Activated CD8-positive, alpha-beta T cell treated with anti-CD3 and anti-CD28 coated beads, Interleukin-2, amount 10 ng/mL, durations not matched to agents 7 days and 5 days (primary cell): ENCODE measurements at regions not wholly inside any gene's neighbourhood (a gene's known extent, or its start where the extent isn't known, plus 50 kb on each side); places are given as distances from the start of the nearest gene placed in this dataset.

Experiments used
- ATAC-seq: fragments of 150-1000 bp; cut with Tn5 transposase; one replicate; pipeline ENCODE4 v1.10.0; 2021; ENCODE audit warnings: moderate library complexity
- CTCF ChIA-PET: fragments of 350-600 bp; sonication (Branson Sonifier 250); formaldehyde crosslinking; loops from one replicate; lab custom pipeline; 2021; ENCODE audit warnings: antibody characterized with exemption; lab: Charles Lee
- POLR2A ChIA-PET: fragments of 350-600 bp; sonication (Branson Sonifier 250); formaldehyde crosslinking; loops from one replicate; lab custom pipeline; 2021; ENCODE audit warnings: antibody characterized with exemption; lab: Charles Lee
- DNase-seq: peaks from one replicate; pipeline ENCODE4 v3.0.0-alpha.2; 2020
- H3K27ac Mint-ChIP-seq: one replicate; pipeline ENCODE4 v1.8.0; 2021; ENCODE audit warnings: mild to moderate bottlenecking, mixed read lengths
- H3K27me3 Mint-ChIP-seq: one replicate; pipeline ENCODE4 v1.8.0; 2021; ENCODE audit warnings: low read depth, mixed read lengths
- H3K36me3 Mint-ChIP-seq: one replicate; pipeline ENCODE4 v1.8.0; 2021; ENCODE audit warnings: low read depth, mixed read lengths
- H3K4me1 Mint-ChIP-seq: one replicate; pipeline ENCODE4 v1.8.0; 2021; ENCODE audit warnings: low read depth, mixed read lengths
- H3K4me3 Mint-ChIP-seq: one replicate; pipeline ENCODE4 v1.8.0; 2021; ENCODE audit warnings: mild to moderate bottlenecking, mixed read lengths
- H3K9me3 Mint-ChIP-seq: one replicate; pipeline ENCODE4 v1.8.0; 2022; ENCODE audit warnings: mixed read lengths; ENCODE audit not compliant: insufficient read depth

GRCh38 chr5:121019734-121020133 is 555.6 kb downstream of the PRR16 start:
- no peaks in the 10 kb centered on the region for H3K9me3 Mint-ChIP-seq
- no peaks in the 10 kb centered on the region for H3K27me3 Mint-ChIP-seq
- no peak overlapping the region for H3K27ac Mint-ChIP-seq
- ATAC-seq, result no peak
- H3K36me3 Mint-ChIP-seq, result no peaks in the 10 kb centered on the region
- ChIA-PET POLR2A (no interaction called here), CTCF (no interaction called here)
- no peak overlapping the region for H3K4me3 Mint-ChIP-seq
- no peaks in the 10 kb centered on the region for H3K4me1 Mint-ChIP-seq
- no peak for DNase-seq

- no peak overlapping the region for H3K27ac Mint-ChIP-seq
- no peaks in the 10 kb centered on the region for H3K36me3 Mint-ChIP-seq
- ChIA-PET POLR2A (no interaction called here), CTCF (no interaction called here)
- H3K4me1 Mint-ChIP-seq, result no peaks in the 10 kb centered on the region
- DNase-seq (no peak), ATAC-seq (no peak)
- H3K4me3 Mint-ChIP-seq, result no peak overlapping the region
- no peaks in the 10 kb centered on the region for H3K9me3 Mint-ChIP-seq
- no peaks in the 10 kb centered on the region for H3K27me3 Mint-ChIP-seq
Measured at GRCh38 chr5:121021681-121022080, 557.6 kb downstream of the PRR16 start.

- CTCF ChIA-PET, result no interaction called here
- Mint-ChIP-seq H3K4me1 (no peaks in the 10 kb centered on the region), H3K27me3 (no peaks in the 10 kb centered on the region), H3K27ac (no peak overlapping the region), H3K4me3 (no peak overlapping the region), H3K9me3 (no peaks in the 10 kb centered on the region), H3K36me3 (no peaks in the 10 kb centered on the region)
- ATAC-seq (no peak), DNase-seq (no peak)
- POLR2A ChIA-PET, result no interaction called here
Measured at GRCh38 chr5:121024416-121025311, 560.6 kb downstream of the PRR16 start.

- ATAC-seq (no peak), DNase-seq (no peak)
- ChIA-PET CTCF (no interaction called here), POLR2A (no interaction called here)
- Mint-ChIP-seq H3K4me3 (no peak overlapping the region), H3K36me3 (no peaks in the 10 kb centered on the region), H3K4me1 (no peaks in the 10 kb centered on the region), H3K27me3 (no peaks in the 10 kb centered on the region), H3K9me3 (no peaks in the 10 kb centered on the region), H3K27ac (no peak overlapping the region)
Measured at GRCh38 chr5:121025671-121026070, 561.6 kb downstream of the PRR16 start.

GRCh38 chr5:121027636-121028035 is 563.5 kb downstream of the PRR16 start:
- DNase-seq (no peak), ATAC-seq (no peak)
- H3K4me3 Mint-ChIP-seq, result no peak overlapping the region
- no peaks in the 10 kb centered on the region for H3K36me3 Mint-ChIP-seq
- H3K4me1 Mint-ChIP-seq, result no peaks in the 10 kb centered on the region
- no peaks in the 10 kb centered on the region for H3K27me3 Mint-ChIP-seq
- H3K27ac Mint-ChIP-seq, result no peak overlapping the region
- CTCF ChIA-PET, result no interaction called here
- no peaks in the 10 kb centered on the region for H3K9me3 Mint-ChIP-seq
- POLR2A ChIA-PET, result no interaction called here

- H3K4me3 Mint-ChIP-seq, result no peak overlapping the region
- DNase-seq, result no peak
- no peaks in the 10 kb centered on the region for H3K4me1 Mint-ChIP-seq
- no peaks in the 10 kb centered on the region for H3K9me3 Mint-ChIP-seq
- ATAC-seq, result no peak
- H3K27me3 Mint-ChIP-seq, result no peaks in the 10 kb centered on the region
- POLR2A ChIA-PET, result no interaction called here
- no peak overlapping the region for H3K27ac Mint-ChIP-seq
- CTCF ChIA-PET, result no interaction called here
- H3K36me3 Mint-ChIP-seq, result no peaks in the 10 kb centered on the region
Measured at GRCh38 chr5:121029536-121030245, 565.6 kb downstream of the PRR16 start.

- Mint-ChIP-seq H3K4me1 (no peaks in the 10 kb centered on the region), H3K36me3 (no peaks in the 10 kb centered on the region), H3K27ac (no peak overlapping the region), H3K27me3 (no peaks in the 10 kb centered on the region), H3K4me3 (no peak overlapping the region), H3K9me3 (no peaks in the 10 kb centered on the region)
- ATAC-seq, result no peak
- no peak for DNase-seq
- CTCF ChIA-PET, result no interaction called here
- POLR2A ChIA-PET, result no interaction called here
Measured at GRCh38 chr5:121031491-121031890, 567.4 kb downstream of the PRR16 start.

GRCh38 chr5:121033334-121033733 is 569.2 kb downstream of the PRR16 start:
- ChIA-PET POLR2A (no interaction called here), CTCF (no interaction called here)
- no peak for DNase-seq
- H3K27me3 Mint-ChIP-seq, result no peaks in the 10 kb centered on the region
- no peak for ATAC-seq
- H3K36me3 Mint-ChIP-seq, result no peaks in the 10 kb centered on the region
- H3K27ac Mint-ChIP-seq, result no peak overlapping the region
- no peaks in the 10 kb centered on the region for H3K4me1 Mint-ChIP-seq
- no peak overlapping the region for H3K4me3 Mint-ChIP-seq
- no peaks in the 10 kb centered on the region for H3K9me3 Mint-ChIP-seq

- Mint-ChIP-seq H3K36me3 (no peaks in the 10 kb centered on the region), H3K4me1 (no peaks in the 10 kb centered on the region)
- POLR2A ChIA-PET, result no interaction called here
Measured at GRCh38 chr5:121038438-121038837, 574.3 kb downstream of the PRR16 start.

GRCh38 chr5:121049971-121050370 is 585.9 kb downstream of the PRR16 start:
- Mint-ChIP-seq H3K36me3 (no peaks in the 10 kb centered on the region), H3K27me3 (no peaks in the 10 kb centered on the region), H3K4me3 (no peak overlapping the region), H3K4me1 (no peaks in the 10 kb centered on the region), H3K27ac (no peak overlapping the region), H3K9me3 (no peaks in the 10 kb centered on the region)
- POLR2A ChIA-PET, result no interaction called here
- CTCF ChIA-PET, result no interaction called here
- DNase-seq, result no peak
- no peak for ATAC-seq

More at GRCh38 chr5:121038438-121038837, 574.3 kb downstream of the PRR16 start:
- Mint-ChIP-seq H3K27ac (no peak overlapping the region), H3K9me3 (no peaks in the 10 kb centered on the region), H3K4me3 (no peak overlapping the region), H3K27me3 (no peaks in the 10 kb centered on the region)
- ATAC-seq (no peak), DNase-seq (no peak)
- CTCF ChIA-PET, result no interaction called here

- CTCF ChIA-PET, result no interaction called here
- DNase-seq, result no peak
- H3K36me3 Mint-ChIP-seq, result no peaks in the 10 kb centered on the region
- H3K27ac Mint-ChIP-seq, result no peak overlapping the region
- no peaks in the 10 kb centered on the region for H3K9me3 Mint-ChIP-seq
- no peaks in the 10 kb centered on the region for H3K27me3 Mint-ChIP-seq
- no peak overlapping the region for H3K4me3 Mint-ChIP-seq
- ATAC-seq, result no peak
- POLR2A ChIA-PET, result no interaction called here
- H3K4me1 Mint-ChIP-seq, result no peaks in the 10 kb centered on the region
Measured at GRCh38 chr5:121053055-121053985, 589.2 kb downstream of the PRR16 start.

- ChIA-PET CTCF (no interaction called here), POLR2A (no interaction called here)
- no peaks in the 10 kb centered on the region for H3K4me1 Mint-ChIP-seq
- DNase-seq (no peak), ATAC-seq (no peak)
- no peaks in the 10 kb centered on the region for H3K36me3 Mint-ChIP-seq
- H3K27ac Mint-ChIP-seq, result no peak overlapping the region
- H3K9me3 Mint-ChIP-seq, result no peaks in the 10 kb centered on the region
- H3K4me3 Mint-ChIP-seq, result no peak overlapping the region
- no peaks in the 10 kb centered on the region for H3K27me3 Mint-ChIP-seq
Measured at GRCh38 chr5:121055586-121055985, 591.5 kb downstream of the PRR16 start.
